ENCODE measurements at regions not wholly inside any gene's neighbourhood (a gene's known extent, or its start where the extent isn't known, plus 50 kb on each side); places are given as distances from the start of the nearest gene placed in this dataset.

- DNase-seq = no peak
These were observed 472.0 kb upstream of the CNTNAP2 start for GRCh38 chr7:145644426-145645134.

- DNase-seq = no peak
These were observed 472.6 kb upstream of the CNTNAP2 start for GRCh38 chr7:145643981-145644380.

- DNase-seq = no peak
These were observed 483.1 kb upstream of the CNTNAP2 start for GRCh38 chr7:145633513-145633912.

- DNase-seq = no peak
These were observed 492.0 kb upstream of the CNTNAP2 start for GRCh38 chr7:145624618-145625017.

DNA sequence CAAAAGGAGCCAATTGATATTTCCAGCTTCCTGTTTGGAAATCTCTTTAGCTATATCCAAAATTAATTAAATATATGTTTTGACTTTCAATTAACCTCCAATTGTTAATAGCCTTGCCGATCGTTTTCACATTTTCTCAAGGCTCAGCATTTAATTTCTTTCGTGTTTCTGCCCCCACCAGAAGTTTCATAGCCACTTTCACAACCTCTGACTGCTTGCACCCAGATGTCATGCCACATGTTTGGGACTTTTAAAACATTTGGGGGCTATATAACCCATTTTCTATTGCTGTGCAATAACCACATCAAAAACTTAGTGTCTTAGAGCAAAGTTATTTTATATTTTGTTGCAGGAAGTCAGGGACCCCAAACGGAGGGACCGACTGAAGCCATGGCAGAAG, 510.6 kb upstream of the CNTNAP2 start:
- DNase-seq = no peak

DNA sequence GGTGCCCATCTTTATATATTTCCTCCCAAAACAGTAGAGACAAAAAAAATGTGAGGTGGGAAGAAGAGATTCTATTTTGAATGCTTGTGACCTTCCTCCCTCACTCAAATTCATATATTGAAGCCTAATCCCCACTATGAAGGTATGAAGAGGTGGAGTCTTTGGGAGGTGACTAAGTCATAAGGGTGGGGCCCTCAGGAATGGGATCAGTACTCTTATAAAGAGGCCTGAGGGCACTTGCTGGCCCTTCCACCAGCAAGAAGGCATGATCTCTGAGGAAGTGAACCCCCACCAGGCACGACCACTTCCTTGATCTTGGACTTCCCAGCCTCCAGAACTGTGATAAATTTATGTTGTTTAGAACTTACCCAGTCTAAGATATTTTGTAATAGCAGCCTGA, 517.2 kb upstream of the CNTNAP2 start:
- DNase-seq = no peak

GRCh38 chr7:145584401-145584800, 532.2 kb upstream of the CNTNAP2 start:
- no peak for DNase-seq

GRCh38 chr7:145582742-145583303, 533.8 kb upstream of the CNTNAP2 start:
- no peak for DNase-seq

- no peak for DNase-seq
These were observed 558.8 kb upstream of the CNTNAP2 start for GRCh38 chr7:145557805-145558204.

DNA sequence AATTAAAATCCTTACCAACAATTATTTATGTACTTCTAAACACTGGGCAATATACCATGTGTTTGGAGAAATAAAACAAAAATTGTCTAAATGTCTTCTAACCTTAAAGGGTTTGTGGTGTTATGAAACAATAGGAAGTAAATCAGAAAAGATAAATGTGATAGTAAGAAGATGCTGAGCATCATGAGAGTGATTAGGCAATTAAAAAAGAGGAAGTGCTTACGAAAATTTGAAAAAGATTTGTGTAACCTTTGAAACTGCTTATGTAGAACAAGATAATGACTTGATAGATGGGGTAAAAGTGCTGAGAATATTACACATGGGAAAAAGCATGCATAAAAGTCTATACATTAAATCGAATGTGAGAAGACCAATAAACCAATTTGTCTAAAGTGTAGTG, 573.4 kb upstream of the CNTNAP2 start:
- no peak for DNase-seq

GRCh38 chr7:145539910-145540309, 576.7 kb upstream of the CNTNAP2 start:
- DNase-seq = no peak

GRCh38 chr7:145534301-145534700, 582.3 kb upstream of the CNTNAP2 start:
- no peak for DNase-seq

GRCh38 chr7:145520284-145520683, 596.3 kb upstream of the CNTNAP2 start:
- DNase-seq = no peak

- DNase-seq = no peak
These were observed 605.6 kb upstream of the CNTNAP2 start for GRCh38 chr7:145511004-145511403.

- no peak for DNase-seq
These were observed 618.6 kb upstream of the CNTNAP2 start for GRCh38 chr7:145497911-145498525.

DNA sequence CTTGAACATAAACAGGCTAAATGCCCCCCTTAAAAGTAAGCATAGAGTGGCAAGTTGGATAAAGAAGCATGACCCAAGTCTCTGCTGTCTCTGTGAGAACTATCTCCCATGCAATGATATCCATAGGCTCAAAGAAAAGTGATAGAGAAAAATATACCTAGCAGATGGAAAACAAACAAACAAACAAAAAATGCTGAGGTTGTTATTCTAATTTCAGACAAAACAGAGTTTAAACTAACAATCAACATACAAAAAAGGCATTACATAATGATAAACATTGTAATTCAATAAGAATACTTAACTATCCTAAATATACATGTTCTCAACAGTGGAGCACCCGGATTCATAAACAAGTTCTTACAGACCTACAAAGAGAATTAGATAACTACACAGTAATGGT, 626.2 kb upstream of the CNTNAP2 start:
- no peak for DNase-seq

DNA sequence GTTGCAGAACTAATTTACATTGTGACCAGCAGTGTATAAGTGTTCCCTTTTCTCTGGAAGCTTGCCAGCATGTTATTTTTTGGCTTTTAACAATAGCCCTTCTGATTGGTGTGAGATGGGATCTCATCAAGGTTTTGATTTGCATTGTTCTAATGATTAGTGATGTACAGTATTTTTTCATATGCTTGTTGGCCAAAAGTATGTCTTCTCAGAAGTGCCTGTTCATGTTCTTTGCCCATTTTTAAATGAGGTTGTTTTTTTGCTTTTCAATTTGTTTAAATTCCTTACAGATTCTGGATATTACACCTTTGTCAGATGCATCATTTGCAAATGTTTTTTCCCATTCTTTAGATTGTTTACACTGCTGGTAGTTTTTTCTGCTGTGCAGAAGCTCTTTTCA, 627.0 kb upstream of the CNTNAP2 start:
- no peak for DNase-seq

GRCh38 chr7:145488816-145489215, 627.8 kb upstream of the CNTNAP2 start:
- no peak for DNase-seq

GRCh38 chr7:145481985-145482384, 634.6 kb upstream of the CNTNAP2 start:
- no peak for DNase-seq

- no peak for DNase-seq
These were observed 638.1 kb upstream of the CNTNAP2 start for GRCh38 chr7:145478541-145478940.

DNA sequence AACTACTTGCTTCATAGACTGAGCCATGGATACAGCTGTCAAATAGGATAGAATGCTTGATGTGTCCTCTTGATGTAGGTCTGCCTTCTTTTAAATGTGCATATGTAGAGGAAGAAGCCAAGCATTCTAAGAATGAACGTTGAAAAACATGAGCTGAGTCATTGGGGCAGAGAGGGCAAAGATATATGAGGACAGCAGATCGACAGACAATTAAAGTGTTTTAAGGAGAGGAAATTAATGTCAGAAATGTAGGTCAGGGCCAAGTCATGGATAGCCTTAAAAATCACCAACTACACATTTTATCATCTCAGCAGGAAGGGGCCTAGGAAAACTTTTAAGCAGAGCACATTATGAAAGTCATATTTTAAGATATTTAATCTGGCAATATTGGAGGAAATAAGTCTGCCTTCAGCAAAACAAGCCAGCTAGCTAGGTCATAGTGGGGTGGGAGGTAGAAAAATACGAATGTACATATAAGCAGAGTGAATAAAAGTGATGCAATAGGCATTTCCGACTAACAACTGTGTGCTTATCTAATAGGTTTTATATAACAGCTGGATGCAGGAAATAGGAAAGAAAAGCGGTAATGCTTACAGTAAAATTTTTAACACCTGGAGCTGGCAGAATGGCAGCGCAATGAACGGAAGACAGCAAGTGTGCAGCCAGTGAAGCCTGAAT, 638.3 kb upstream of the TPK1 start:
- no peak for DNase-seq

DNA sequence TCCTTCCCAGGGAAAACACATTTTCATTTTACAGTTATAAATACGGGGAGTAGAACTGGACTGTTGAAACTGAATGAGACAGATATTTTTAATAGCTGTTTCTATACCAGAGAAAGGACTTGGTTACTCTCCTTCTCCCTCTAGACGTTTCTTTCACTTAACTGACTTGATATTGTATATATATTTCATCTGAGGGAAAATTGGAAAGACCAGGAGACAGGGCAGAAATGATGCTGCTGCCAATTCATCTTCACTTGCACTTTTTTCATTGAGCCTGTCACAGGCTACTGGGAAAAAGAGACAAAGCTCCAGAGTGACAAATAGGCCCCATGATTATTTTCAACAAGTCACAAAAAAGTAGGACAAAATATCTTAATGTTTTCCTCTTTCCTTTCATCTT, 636.0 kb upstream of the TPK1 start:
- no peak for DNase-seq

- no peak for DNase-seq
These were observed 628.4 kb upstream of the TPK1 start for GRCh38 chr7:145464287-145464686.

DNA sequence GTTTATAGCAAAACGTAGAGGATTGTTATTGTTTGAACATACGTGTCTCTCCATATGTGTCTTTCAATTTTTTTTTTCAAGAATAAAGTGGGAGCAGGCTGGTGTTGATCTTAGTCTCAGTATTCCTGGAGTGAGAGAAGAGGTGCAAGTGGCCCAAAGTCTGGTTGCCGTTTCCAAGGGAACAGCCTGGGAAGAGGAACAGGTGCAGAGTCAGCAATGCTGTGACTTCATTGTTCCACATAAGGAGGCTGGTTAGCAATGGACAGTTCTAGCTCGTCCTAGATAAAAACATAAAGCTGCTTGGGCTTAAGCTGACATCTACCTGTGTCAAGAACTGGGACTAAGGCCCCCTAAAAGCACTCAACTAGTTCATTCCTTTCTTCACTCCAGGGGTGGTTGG, 626.6 kb upstream of the TPK1 start:
- no peak for DNase-seq
